Adrenal gland (tissue), 5 donors: ENCODE measurements at regions not wholly inside any gene's neighbourhood (a gene's known extent, or its start where the extent isn't known, plus 50 kb on each side); places are given as distances from the start of the nearest gene placed in this dataset.

ENCODE experiments used
- CTCF ChIP-seq, 6 experiments: fragments of 450-650 bp in 4 of 6; fragments of 200-600 bp in 2 of 6; sonication (generic) in 1 of 6; IDR thresholded peaks; 1 replicate in 5 of 6; 2 replicates in 1 of 6; pipeline versions ENCODE4 v1.5.1 to v1.8.0; 2016 to 2021; ENCODE audit warnings: antibody characterized with exemption in 6 of 6, mild to moderate bottlenecking in 2 of 6, moderate library complexity in 1 of 6
- POLR2A ChIP-seq, 2 donors: fragments of 450-650 bp; IDR thresholded peaks; one replicate each; pipeline ENCODE4 v1.6.1; 2017; ENCODE audit warnings: antibody characterized with exemption in 2 of 2, mild to moderate bottlenecking in 2 of 2, moderate library complexity in 1 of 2
- donor health status: DM: no; HTN: no; CAD: no.

- no peak for TF ChIP-seq CTCF (IDR thresholded peaks at IDR 0.05)
- TF ChIP-seq POLR2A (IDR thresholded peaks at IDR 0.05), result no peak
Observed at GRCh38 chr21:39109163-39109530, 74.1 kb downstream of the PSMG1 start.
